ENCODE measurements at regions not wholly inside any gene's neighbourhood (a gene's known extent, or its start where the extent isn't known, plus 50 kb on each side); places are given as distances from the start of the nearest gene placed in this dataset.
"Not testable (repeated sequence)": the region's sequence is repeated elsewhere in the genome, so short reads cannot be mapped to it uniquely, and the experiment has no call there.

DNA sequence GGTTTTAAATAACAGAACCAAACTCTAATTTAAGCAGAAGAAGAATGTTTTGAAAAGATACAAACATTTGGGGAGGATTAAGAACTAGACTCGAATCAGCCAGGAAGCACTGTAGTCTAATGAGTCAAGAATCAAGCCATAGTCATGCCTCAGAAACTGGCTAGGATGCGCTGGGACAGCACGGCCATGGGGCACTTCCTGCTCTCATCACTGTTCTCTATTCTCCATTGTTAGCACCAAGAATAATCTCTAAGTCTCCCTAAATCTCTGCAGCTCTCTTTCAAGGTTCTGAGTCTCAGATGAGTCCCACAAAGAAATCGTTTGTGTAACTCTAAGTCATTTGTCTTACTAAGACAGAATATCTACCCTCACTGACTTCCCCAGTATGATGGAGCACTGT is 399.0 kb upstream of the KCNMB2 start:
- DNase-seq, result no peak

DNA sequence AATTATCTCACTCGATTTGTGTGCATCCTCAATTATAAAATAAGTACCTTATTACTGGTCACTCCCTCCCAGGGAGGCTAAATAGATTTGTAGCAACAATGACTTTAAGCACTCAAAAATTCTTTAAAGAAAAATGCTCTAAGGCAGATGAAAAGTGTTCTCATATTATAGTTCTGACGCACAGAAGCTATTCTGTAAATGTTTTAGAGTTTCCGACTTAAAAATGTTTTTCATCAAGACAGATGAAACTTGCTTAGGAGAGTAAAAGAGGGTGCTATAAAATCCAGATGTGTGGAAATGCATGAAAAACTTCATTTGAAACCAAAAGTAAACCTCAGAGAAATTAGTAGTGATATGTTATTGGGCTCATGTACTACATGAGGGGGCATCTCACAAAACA is 398.4 kb upstream of the KCNMB2 start:
- no peak for DNase-seq

DNA sequence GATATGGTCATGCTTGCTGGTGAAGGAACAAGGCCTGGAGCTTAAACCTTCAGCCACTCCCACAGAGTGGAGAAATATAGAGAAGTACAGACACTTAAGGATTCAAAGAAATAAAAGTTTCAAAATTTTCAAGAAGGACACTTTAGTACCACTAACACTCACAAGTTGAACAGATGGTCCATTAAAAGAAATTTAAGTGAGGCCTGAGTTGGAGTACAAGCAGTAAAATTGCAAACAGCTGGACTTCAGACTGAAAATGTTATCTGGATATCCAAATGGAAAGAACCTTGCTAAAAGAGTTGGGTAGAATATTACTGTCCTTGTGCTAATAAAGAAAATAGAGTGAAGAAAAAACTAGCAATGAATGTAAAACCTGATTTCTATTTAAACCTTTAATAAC is 397.1 kb upstream of the KCNMB2 start:
- DNase-seq, result no peak

DNA sequence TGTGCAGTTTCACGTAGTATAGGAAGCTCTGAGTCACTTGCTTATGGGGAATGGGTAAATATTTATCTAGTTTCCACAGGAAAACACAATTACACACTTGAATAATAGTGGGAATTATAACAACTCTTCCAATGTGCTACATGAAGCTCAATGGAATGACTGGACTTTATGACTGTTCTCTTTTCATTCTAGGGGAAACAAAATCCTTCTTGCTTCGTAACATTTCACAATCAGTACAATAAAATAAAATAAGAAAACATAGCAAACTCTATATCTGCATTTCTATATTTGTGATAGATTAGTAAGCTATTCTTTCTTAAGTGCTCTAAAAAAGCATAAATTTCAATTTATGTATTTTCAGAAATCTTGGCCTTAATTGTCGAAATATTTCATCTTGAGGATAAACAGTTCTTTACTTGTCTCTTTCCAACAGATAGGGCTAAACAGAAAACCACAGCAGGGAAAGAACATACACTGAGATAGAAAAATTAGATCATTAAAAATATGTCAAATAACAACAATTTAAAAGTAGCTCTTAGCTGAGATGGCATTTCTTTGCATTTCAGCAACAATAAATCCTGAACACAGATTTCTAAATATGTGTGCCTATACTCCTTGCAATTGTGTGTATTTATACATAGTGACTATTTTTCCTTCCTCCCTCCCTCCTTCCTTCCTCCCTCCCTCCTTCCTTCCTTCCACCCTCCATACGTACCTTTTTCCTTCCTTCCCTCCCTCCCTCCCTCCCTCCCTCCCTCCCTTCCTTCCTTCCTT is 395.5 kb upstream of the KCNMB2 start:
- no peak for DNase-seq

DNA sequence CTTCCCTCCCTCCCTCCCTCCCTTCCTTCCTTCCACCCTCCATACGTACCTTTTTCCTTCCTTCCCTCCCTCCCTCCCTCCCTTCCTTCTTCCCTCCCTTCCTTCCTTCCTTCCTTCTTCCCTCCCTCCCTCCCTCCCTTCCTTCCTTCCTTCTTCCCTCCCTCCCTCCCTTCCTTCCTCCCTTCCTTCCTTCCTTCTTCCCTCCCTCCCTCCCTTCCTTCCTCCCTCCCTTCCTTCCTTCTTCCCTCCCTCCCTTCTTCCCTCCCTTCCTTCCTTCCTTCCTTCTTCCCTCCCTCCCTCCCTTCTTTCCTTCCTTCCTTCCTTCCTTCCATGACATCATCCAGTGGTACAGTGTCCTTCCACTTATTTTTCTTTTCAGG is 394.9 kb upstream of the KCNMB2 start:
- not testable (repeated sequence) for DNase-seq

DNA sequence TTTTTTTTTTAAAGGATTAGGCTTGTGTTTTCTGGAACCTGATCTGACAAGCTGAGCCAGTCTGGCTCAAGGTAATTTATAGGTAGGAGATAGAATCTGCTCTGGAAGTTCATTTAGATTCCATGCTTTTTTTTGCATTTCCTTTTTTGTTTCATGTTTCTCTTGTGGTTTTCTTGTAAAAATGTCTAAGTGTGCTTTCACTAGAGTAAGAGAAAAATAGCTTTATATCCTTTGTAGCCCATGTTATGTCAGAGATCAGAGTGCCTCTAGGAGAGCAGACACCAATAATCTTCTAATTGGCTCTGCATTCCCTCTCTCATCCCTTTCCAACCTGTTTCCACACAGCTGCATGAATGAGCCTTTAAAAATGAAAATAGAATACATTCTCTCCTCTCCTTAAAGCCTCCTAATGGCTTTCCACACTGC is 389.8 kb upstream of the KCNMB2 start:
- no peak for DNase-seq

DNA sequence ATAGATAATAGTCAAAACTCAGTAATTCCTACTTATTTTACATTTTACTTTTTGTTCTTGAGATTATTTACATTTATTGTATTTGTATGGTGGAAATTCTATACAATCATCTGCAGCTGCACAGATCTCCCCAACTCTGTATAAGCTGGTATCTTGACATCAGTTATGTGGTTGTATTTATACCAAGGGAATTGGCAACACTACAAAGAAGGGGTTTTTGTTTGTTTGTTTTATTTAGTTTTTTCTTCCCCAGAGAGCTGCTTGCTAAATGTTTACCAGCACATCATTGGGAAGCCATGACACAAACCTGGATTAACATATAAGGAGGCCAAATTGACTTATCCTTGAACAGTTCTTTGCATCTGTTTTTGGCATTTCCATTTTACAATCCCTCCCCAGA is 389.2 kb upstream of the KCNMB2 start:
- no peak for DNase-seq

DNA sequence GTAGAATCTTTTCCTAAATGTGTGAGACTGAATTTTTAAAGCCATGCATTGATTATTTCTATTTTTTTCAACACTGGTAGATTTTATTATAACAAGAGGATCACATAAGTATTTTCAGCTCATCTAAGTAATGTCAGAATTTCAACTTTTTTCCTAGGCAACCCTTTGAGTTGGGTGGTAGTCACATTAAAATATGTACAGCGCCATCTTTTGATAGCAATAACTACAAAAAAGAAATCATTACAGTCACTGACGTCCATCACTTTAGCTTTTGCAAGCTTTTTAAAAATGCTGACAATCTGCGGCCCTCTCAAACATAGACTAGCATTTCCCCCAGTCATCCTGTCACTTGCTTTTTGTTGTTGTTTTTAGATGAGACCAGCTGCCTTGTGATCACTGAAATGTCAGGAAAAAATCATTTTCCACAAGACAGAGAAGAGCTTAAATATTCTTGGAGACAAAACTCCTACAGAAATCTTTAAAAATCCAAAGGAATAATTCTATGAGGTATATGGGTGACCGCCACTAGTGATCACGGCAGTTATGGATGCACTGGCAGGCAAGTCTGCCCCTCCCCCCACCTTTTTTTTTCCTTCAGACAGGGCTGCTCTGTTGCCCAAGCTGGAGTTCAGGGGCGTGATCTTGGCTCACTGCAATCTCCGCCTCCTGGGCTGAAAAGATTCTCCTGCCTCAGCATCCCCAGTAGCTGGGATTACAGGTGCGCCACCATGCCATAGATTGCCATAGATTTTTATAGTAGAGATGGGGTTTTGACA is 384.0 kb upstream of the KCNMB2 start:
- DNase-seq, result no peak

DNA sequence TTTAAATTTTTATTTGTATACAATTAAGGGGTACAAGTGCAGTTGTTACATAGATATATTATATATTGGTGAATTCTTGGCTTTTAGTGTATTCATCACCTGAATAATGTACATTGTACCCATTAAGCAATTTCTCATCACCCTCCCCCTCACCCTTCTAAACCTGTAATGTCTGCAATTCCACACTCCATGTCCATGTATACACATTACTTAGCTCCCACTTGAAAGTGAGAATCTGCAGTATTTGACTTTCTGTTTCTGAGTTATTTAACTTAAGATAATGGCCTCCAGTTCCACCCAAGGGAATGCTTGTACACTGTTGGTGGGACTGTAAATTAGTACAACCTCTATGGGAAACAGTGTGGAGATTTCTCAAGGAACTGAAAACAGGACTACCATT is 383.2 kb upstream of the KCNMB2 start:
- no peak for DNase-seq

DNA sequence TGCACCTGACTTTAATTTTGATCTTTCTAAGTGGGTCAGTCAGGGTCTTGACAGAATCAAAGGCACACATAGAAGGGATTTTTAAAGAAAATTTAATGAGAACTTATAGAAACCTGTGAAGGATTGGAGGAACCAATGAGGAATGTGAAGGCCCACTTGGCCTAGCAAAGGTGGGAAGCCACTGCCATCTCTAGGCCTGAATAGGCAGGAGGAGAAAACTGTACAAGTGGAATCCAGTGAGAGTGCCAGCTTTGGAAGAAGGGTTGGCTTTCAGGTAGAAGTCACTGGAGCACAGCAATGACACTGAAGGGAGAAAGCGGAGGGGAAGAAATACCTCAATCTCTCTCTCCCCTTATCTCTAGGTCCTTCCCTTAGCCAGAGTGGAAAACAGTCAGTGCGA is 380.7 kb upstream of the KCNMB2 start:
- DNase-seq, result no peak

DNA sequence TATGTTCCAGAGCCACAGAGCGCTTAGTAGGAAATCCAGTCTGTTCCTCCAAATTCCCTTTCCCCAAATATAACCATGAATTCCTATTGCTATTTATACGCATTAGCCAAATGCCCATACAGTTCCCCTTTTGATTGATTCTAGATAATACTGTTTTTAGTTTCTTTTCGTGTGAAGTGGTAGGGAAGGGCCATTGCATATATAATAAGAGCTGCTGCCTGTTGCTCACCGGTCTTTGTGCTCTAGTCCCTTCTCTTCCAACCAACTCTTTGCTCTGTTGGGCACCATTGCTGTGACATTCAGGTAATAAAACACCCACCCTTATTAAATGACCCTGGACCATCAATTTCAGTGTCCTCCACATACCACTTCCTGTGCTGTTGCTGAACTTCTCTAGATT is 379.9 kb upstream of the KCNMB2 start:
- no peak for DNase-seq

DNA sequence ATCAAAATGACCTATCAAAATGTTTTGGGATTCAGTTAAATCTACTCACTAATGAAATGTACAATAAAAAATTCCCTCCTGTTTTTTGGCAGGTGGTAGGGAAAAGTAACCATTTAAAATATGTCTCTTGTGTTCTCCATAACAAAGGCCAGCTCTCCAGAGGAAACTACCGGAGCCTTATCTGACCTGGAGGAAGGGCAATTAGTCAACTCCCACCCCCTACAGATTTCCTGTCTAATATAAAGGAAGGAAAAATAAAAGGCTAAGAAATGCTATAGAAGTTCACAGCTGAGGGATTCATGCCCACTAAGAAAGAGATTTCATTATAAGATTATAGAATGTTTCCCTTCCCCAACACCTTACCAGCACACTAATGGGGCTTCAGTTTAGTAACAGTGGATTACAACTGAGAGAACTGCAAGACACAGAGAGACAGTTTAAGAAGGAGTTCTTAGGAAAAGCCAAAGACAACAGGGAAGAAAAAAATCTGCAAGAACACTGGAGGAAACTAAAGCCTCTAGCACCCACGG is 376.5 kb upstream of the KCNMB2 start:
- DNase-seq, result no peak

DNA sequence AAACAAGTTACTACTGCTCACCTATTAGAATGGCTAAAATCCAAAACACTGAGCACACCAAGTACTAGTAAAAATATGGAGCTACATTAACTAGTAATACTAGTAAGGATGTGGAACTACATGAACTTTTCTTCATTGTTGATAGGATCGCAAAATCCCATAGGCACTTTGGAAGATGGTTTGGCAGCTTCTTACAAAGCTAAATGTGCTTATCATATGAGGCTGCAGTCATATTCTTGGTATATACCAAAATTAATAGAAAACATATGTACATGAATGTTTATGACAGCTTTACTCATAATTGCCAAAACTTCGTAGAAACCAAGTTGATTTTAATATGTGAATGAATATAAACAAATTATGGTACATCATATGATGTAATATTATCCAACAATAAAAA is 366.8 kb upstream of the KCNMB2 start:
- DNase-seq, result no peak

DNA sequence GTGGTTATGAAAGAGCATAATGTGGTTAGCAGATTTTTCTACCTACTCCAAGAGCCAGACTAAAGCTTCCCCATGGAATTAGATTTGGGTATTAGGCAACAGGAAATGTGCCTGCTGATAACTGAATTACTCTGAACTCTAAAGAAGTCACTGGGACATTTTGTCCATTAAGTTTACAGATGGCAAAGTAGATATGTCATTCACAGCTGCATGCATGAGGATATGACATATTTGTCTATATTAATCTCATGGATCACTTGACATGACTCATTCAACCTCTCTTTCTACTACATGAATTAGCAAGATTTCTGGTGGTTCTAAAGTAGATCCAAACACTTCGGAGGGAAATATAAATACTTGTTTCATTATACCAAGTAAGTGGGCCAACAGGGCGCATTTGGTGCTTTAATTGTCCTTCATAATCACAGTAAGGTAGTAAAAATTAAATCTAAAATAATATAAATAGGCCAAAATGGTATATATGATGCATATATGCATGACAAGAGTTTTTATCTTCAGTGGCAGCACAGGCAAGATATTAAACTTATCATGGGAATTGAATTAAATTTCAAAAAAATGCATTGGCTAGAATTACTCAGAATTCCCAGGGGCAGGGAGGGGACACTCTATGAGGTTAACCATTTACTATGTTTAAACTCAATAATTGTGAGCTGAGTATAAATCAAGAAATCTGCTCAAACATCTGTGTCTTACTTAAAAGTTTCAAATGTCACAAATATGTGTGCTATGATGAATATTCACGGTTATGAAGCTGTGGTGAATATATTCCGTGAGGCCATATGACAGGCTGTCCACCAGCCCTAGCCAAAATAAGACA is 365.3 kb upstream of the KCNMB2 start:
- DNase-seq, result no peak

DNA sequence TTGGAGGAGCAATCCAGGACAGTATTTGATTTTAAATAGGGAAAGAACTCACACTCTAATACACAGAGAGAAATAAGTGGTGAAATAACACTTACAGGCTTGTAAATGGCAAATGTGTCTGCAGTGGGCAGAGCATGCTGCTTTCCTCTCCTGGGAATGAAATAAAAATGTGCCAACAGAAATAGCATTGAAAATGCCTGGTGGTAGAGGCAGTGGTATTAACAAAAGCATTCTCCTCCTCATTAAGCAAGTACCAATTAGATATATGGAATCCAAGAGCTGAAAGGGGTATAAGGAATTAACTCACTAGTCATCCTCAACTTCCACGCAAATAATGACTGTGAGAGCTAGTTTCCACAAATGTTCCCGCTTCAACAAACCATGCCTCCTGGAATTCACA is 364.1 kb upstream of the KCNMB2 start:
- no peak for DNase-seq

DNA sequence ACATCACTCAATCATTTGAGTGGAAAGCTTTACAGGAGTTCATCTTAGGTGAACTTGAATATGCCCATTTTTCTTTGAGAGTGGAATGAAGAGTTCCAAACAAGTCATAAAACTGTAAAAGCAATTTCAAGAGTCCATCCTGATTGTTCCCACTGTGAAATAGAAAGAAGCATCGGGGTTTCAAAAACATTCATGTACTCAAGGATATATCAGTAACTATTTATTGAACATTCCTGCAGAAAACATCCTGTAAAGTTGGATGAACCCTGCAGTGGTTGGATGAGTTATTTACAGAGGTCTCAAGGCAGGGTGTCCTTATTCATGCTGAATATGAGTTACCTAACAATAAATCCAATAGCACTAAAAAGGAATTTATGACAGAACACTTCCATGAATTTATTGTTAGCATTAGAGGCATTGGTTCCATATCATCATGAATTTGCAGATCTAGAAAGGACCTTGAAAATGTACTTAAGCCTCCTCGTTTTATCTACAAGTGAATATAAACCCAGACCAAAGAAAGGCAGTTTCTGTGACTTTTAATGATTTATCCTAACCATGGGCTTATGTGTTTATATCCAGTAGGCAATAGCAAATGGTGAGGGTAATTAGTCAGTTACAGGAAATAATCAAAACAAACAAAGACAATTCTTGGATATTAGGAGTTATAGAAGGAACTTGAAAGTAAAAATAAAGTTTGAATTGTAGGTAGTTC is 361.9 kb upstream of the KCNMB2 start:
- no peak for DNase-seq

DNA sequence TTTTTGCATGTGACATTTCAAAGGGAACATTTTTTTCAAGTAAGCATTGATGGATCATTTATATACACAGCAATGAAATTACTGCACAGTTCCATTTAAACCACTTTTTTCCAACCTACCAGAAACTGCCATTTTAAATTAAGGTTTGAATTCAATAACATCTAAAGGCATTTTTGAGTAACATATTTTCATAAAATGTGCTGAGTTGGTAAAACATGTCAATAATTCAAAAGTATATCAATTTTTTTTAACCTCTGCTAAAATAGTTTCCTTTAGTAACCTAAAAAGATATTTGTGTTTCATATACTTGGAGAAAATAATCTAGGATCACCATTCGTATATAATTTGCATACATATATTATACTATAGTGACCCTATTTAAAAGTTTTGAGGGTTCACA is 355.1 kb upstream of the KCNMB2 start:
- DNase-seq, result no peak

DNA sequence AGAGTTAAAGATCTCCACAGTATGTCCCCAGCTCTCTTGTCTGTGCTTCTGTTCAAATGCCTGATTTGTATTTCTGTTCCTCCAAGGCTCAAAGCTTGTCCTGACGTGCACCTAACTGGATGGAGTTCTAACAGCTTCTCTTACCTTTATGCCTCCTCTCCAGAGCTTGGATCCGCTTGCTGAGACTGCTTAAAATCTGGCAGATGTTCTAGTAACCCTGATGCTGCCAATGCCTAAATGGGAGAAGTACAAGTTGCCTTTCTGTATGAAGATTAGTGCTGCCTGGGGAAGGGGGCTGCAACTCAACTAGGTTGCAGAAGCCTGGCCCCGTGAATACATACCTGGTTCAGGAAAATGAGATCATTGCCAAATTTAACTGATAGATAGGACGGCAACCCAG is 354.5 kb upstream of the KCNMB2 start:
- no peak for DNase-seq

DNA sequence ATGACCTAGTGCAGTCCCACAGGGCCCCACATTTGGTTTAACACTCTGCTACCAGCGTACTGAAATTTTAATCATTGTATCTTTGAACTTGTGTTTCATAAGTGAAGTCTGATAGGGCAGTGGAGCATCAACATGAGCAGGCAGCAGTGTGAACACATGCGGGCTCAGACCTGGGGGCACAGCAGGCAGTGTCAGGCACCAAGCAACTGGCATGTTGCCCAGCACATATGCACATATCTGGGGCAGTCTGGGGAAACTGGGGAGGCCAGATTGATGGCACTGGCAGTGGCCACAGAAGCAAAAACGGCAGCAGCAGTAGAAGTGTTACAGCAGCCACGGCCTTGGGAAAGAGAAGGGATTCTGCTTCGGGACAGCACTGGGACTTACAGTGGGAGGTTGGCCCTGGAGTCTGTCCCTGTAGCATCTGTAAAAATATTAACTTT is 353.9 kb upstream of the KCNMB2 start:
- no peak for DNase-seq

DNA sequence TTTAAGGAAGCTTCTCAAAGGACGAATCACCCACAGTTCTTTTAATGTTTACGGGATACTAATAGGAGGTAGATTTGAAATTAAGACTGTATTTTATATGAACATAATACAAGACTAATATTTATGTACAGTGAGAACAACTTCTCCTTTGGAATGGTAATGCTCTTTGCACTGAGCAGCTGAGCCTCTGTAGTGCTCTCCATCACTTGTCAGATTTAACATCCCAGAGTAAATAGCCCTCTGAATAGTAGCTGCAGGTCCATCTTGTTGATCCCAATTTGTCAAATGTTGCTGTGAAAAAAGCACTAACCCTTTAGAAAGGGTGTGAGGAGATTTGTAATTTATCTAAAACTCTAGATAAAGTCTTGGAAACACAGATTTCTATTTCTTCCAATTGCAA is 351.4 kb upstream of the KCNMB2 start:
- DNase-seq, result no peak

DNA sequence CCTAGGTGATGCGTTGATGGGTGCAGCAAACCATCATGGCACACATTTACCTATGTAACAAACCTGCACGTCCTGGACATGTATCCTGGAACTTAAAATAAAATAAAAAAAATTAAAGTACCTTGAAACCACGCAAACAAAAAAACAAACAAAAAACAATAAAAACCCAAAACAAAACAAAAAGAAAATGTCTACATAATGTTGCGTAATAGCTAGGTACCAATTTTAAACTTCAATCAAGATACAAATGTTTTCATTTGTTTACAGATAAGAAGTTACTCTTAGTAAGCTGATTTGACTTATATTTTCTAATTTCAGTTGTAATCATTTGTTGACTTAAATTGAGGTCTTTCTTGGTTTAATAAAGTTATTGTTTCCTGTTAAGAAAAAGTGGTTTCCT is 349.6 kb upstream of the KCNMB2 start:
- DNase-seq, result no peak

DNA sequence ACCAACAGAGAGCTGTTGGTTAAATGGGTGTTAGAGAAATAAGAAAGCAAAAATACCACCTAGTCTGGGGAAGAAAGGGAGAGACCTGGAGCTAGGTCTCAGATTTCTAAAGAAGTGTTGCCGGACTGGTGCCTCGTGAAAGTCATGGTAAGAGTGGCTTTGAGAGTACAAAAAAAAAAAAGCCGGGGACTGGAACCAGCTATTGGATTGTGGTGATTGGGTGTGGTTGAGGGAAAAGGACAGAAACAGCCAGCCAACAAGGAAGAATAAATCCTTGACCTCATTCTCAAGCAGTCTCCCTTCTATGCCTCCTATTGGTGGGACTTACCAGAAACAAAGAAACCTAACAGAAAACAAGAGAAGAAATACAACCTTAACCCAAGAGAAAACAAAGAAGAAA is 346.4 kb upstream of the KCNMB2 start:
- DNase-seq, result no peak

DNA sequence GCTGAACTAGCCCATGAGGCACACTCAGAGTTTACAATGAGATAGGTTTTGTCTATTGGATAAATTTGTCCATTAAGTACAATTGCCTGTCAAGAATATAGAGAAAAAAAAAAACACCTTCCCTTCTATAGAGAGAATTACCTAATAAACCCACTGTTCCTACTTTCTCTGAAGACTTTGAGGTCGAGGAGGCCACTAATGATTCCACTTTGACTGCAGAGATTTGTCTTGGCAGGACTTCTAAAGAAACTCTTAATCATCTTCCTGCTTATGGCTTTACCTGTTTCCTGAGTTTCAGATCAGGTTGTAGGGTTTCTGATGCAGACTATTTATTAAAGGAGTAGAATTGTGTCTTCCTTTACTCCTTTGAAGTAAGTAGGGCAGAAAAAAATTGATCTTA is 342.4 kb upstream of the KCNMB2 start:
- no peak for DNase-seq

Measured in stimulated activated CD4-positive, alpha-beta T cell treated with anti-CD3 and anti-CD28 coated beads, Interleukin-1b, Interleukin-23, amount 100 ng/mL, for 48 hours (primary cell).